GM19238 (cell line): ENCODE measurements at regions not wholly inside any gene's neighbourhood (a gene's known extent, or its start where the extent isn't known, plus 50 kb on each side); places are given as distances from the start of the nearest gene placed in this dataset.

Source experiments
- DNase-seq: peaks from one replicate; pipeline ENCODE4 v3.0.0; 2011; ENCODE audit warnings: low spot score; ENCODE audit not compliant: insufficient read length

DNA sequence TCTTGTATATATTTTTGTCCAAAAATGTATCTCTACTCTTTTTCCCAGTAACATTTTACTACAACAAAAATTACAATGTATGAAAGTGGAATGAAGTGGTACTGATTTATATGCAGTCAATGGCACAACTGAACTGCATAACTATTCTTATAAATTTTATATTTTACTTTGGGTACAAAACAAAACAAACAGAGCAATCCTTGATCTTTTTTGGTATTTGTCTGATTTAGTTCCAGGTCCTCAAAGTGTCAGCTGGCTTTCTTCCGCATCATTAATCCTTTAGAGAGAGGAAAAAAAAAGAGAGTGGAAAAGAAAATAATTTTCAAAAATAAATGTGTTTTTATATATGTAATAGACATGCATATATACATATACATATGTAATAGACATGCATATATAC is 252.4 kb upstream of the SLIT2 start:
- no peak for DNase-seq

DNA sequence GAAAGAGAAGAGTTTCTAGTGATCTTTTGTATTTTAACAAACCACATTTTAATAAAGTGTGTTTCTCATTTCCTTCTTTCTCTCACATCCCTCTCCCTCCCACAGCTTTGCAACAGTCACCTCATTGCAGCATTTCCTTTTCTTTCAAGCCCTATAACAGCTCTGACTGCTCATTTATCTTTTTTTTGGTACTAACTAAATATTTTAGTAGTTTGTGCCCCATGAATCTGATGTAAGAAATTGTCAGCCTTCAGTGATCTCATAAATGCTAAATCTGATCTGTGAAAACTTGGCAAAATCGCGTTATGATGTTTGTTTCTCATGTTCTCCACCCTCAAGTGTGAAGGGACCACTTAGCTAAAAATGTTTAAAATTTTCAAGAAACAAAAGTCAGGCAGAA is 258.5 kb upstream of the SLIT2 start:
- DNase-seq = no peak

GRCh38 chr4:19992471-19993093 is 259.1 kb upstream of the SLIT2 start:
- DNase-seq = no peak

GRCh38 chr4:19987746-19988145 is 264.0 kb upstream of the SLIT2 start:
- DNase-seq = no peak

- DNase-seq = no peak
These were observed 268.6 kb upstream of the SLIT2 start for GRCh38 chr4:19983072-19983471.

DNA sequence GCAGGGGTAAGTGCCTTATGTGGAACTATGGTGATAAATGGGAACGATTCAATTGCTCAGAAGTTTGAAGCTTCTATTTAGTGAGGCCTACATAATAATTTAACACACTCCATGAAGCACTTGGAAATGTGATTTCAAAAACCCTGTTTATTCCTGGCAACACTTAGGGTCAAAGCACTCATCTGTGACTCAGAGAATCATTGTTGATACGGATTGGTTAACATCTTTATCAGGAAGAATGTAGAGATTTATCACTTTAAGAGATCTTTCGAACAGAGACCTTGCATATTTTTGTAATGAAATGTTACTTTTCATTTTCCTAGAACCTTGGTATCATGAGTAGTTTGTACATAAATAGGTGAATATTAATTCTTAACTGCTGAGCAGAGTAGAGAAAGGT is 269.1 kb upstream of the SLIT2 start:
- no peak for DNase-seq

DNA sequence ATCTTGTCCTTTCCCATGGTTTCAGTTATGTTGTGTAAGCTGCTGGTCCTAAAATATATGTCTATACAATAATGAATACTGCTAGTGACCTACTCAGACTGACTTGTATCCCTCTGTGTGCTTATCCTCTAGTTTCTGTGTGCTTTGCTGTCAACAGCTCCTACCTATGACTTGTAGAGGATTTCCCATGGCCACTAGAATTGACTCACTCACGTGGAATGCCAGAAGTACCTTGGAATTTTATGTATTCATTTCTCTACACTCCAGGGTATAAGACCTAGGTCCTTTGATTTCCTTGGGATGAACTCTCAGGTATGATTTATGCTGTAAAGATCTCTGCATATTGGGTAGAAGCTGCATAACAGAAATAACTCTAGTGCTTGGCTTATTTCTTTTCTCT is 279.9 kb upstream of the SLIT2 start:
- DNase-seq = no peak

DNA sequence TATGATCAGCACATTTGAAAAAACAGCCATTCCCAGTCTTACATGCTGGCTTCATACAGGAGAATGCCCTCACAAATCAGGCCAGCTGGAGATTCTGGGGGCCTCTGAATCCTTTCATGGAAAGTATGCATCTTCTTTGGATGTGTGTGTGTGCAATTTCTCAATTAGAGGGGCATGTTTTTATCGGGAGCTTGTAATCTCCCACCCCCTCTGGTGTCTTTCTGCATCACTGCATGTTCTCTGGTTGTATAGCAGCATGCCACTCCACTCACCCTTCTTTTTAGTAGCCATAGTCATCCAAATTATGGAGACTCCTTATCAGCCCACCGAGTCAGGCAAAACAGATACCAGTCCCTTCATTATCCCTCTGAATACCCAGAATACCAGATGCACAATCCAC is 282.2 kb upstream of the SLIT2 start:
- no peak for DNase-seq

DNA sequence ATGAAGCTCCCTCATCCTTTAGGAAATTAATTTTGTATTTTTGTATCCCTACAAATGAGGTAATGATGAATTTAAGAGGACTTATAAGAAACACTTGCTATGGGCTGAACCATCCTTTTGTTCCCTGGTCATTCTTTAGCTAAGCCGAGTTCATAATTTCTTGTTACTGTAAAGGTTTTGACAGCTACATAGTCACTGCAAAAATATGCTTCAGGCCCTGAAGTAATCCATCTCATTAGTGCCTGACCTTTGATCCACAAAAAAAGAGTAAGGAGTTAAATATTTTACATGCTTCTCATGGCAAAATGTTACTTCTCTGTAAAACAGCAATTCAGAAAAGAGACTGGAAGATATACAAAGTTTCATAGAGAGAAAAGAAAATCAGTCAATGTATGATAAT is 290.6 kb upstream of the SLIT2 start:
- no peak for DNase-seq

DNA sequence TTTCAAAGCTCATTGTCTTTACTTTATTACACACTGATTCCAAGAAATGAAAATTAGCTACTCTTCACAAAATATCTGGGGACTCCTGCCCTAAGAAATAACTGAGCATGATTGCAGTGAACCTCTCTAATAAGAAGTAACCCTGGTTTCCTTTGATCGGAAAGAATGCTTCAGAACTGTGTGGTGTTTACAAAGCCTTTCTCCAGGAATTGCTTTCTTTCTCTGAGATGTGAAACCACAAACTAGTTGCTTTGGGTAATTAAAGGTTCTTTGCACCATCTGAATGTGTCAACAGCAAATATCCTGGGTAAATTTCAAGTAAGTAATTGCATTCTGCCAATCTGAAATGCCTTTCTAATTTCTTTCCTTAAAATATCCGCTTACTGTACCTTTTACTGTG is 292.9 kb upstream of the SLIT2 start:
- DNase-seq = no peak

GRCh38 chr4:19947349-19947748 is 304.4 kb upstream of the SLIT2 start:
- no peak for DNase-seq

- DNase-seq = no peak
These were observed 305.7 kb upstream of the SLIT2 start for GRCh38 chr4:19945979-19946380.

DNA sequence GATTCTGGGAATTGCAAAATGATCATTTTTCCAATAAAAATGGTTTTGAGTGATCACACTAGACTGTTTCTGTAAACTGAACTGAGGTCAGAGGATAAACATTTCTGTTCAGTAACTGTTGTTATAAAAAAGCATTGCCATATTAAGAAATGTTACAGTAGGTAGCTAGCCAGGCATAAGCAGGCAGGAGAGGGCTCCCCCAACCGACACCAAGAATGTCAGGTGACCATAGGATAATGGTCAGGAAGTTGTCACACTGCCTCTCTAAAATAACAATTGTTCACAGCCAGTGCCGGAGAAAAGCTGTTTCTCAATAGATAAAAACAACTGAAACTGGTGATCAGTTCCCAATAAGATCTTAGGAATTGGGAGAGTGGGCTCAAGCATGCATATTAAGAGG is 306.2 kb upstream of the SLIT2 start:
- DNase-seq = no peak

DNA sequence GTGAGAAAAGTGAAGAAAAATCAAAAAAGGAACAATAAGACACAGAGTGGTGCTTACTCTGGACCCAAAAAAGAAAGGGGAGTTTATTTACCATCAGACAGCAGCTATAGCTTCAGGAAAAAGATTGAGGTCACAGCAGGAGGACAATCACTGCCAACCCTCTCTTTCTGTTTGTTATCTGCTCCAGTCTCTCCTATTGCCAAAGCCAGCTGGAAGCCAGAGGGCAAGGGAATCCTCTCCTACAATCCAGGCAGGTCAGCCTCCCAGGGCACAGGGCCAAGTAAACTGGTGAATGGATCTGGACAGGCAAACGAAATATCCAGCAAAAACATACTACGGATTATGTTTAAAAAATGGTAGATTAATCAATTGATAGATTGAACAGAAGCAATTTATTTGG is 306.9 kb upstream of the SLIT2 start:
- DNase-seq = no peak

DNA sequence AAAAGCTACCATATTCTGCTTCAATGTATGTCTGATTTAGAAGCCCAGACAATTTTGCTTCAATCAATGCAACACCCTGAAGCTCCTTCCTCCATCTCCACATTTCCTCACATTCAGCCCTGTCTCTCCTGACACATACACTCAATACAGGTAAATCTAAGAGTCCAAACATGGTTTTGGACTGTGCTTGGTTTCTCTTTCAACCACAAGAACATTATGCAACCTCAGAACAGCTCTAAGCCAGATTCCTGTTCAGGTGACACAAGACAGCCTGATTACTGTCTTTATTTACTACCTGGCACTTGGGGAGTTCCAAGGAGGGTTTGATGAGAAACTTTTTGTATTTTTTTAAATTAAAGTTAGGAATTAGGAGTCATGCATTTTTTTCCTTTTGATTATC is 307.5 kb upstream of the SLIT2 start:
- no peak for DNase-seq

GRCh38 chr4:19941434-19941833 is 310.3 kb upstream of the SLIT2 start:
- DNase-seq = no peak

GRCh38 chr4:19940861-19941260 is 310.8 kb upstream of the SLIT2 start:
- DNase-seq = no peak

DNA sequence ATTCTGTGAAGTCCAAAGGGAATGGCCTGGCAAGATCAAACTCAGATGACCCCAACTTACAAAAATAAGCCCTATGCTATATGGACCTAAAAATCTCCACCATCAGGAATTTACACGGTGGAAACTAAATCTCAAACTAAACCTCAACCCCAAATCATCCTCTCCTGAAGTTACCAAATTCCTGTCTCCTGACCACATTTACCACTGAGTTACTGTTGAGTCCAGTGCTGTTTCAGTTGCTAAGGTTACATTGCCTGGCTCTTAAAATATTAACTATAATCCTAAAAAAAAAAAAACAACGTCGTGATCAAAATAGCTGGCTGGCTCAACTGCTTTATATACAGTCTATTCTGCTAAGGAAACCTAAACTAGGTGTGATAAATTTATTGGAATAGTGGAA is 315.2 kb upstream of the SLIT2 start:
- DNase-seq = no peak

DNA sequence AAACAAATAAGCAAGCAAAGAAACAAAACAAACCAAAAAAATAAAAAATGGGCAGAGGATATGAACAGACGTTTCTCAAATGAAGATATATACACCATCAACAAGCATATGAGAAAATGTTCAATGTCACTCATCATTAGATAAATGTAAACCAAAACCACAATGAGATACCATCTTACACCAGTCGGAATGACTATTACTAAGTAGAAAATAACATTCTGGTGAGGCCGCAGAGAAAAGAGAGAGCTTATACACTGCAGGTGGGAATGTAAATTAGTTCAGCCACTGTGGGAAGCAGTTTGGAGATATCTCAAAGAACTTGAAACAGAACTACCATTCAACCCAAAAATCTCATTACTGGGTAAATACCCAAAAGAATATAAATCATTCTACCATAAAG is 321.0 kb upstream of the SLIT2 start:
- DNase-seq = no peak

- DNase-seq = no peak
These were observed 324.3 kb upstream of the SLIT2 start for GRCh38 chr4:19927381-19927780.

DNA sequence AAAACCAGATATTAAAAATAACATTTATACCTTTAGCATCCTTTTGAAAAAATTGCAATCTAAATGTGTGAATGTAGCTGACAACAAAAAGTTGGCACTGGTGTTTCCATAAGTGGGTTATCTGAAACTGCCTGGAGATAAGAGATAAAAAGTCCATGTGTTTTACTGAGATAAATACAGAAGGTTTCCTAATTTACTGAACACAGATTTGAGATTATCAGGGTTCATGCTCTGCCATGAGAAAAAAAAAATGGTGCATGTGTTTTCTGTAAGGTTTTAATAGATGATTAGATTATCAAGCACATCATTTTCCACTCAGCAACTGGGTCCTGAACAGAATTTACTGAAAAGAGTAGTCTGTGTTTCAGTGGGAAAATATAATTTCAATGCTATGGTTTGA is 326.2 kb upstream of the SLIT2 start:
- DNase-seq = no peak

DNA sequence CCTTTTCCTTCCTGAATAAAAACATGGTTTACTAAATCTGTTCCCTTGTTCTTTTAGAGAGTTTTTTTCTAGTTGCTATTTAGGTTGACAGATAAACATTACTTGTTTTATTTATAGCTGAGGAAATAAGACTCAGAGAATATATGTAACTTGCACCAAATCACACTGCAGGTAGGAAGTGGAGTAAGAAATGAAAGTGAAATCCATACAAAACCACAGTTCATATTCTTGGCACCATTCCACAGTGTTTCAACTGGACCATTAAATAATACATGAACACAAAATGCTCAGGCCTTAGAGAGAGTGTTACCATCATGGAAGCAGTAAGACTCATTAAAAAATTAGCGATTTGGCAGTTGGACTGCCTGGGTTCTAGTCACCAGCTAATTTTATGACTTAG is 326.9 kb upstream of the SLIT2 start:
- DNase-seq = no peak

DNA sequence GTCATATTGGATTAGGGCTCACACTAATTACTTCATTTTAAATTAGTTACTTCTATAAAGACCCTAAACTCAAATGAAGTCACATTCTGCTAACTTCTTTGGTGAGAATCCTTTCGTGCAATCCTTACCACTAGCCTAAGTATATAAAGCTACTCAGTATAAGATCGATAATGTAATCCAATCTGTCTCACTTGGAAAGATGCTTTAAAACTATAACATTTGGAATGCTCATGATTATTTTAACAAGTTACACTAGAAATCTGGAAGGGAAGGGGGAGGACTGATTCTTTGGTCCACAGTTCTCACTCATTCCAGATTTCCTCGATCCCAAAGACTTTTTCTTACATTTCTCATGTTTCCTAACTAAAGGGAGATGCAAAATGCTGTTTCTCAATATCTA is 336.4 kb upstream of the SLIT2 start:
- no peak for DNase-seq

DNA sequence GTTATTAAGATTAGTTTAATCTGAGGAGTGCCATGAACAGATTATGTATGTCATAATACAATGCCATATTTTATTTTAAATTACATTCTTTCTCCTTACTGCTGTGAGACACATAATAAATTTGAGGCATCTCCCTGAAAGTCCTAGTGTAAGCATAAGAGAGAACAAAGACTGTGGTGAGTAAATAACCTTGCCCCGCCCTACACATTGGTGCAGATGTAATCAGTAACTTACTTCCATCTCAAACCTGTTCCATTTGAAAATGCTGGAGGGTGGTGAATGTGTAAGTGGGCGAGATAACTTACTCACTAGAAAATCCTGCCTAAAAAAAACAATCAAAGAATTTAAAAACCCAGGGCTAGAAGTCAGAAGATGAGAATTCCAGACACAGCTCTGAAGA is 338.1 kb upstream of the SLIT2 start:
- no peak for DNase-seq
